ENCODE measurements at regions not wholly inside any gene's neighbourhood (a gene's known extent, or its start where the extent isn't known, plus 50 kb on each side); places are given as distances from the start of the nearest gene placed in this dataset.

- no peaks in the 10 kb centered on the region for H3K36me3 Mint-ChIP-seq (ENCODE audit: insufficient read depth)
- H3K27ac Mint-ChIP-seq: no peak overlapping the region
- H3K27me3 Mint-ChIP-seq: peaks cover 5% of the 10 kb centered on the region
- H3K9me3 Mint-ChIP-seq (ENCODE audit: low read depth): no peaks in the 10 kb centered on the region
- no peak overlapping the region for H3K4me3 Mint-ChIP-seq (ENCODE audit: low read depth)
- H3K4me1 Mint-ChIP-seq (ENCODE audit: low read depth): peaks cover 1% of the 10 kb centered on the region
- no peak for TF ChIP-seq CTCF (IDR thresholded peaks at IDR 0.05; ENCODE audit: unreplicated experiment)
- DNase-seq (ENCODE audit: low spot score, unreplicated experiment): no peak
These were observed 130.6 kb downstream of the URB2 start for GRCh38 chr1:229756666-229757065.

- H3K4me1 Mint-ChIP-seq (ENCODE audit: low read depth): no peaks in the 10 kb centered on the region
- no peak for TF ChIP-seq CTCF (IDR thresholded peaks at IDR 0.05; ENCODE audit: unreplicated experiment)
These were observed 131.2 kb downstream of the URB2 start for GRCh38 chr1:229757226-229757625.

GRCh38 chr1:229758101-229759036 lies 132.3 kb downstream of the URB2 start:
- DNase-seq (ENCODE audit: low spot score, unreplicated experiment): no peak
- no peak overlapping the region for H3K4me3 Mint-ChIP-seq (ENCODE audit: low read depth)
- H3K36me3 Mint-ChIP-seq (ENCODE audit: insufficient read depth): no peaks in the 10 kb centered on the region
- no peak overlapping the region for H3K27ac Mint-ChIP-seq
- H3K4me1 Mint-ChIP-seq (ENCODE audit: low read depth): no peaks in the 10 kb centered on the region
- H3K27me3 Mint-ChIP-seq: peaks cover 5% of the 10 kb centered on the region
- H3K9me3 Mint-ChIP-seq (ENCODE audit: low read depth): no peaks in the 10 kb centered on the region
- TF ChIP-seq CTCF (IDR thresholded peaks at IDR 0.05; ENCODE audit: unreplicated experiment): no peak

More at GRCh38 chr1:229757226-229757625, 131.2 kb downstream of the URB2 start:
- Mint-ChIP-seq H3K27ac (no peak overlapping the region), H3K36me3 (ENCODE audit: insufficient read depth) (no peaks in the 10 kb centered on the region), H3K4me3 (ENCODE audit: low read depth) (no peak overlapping the region), H3K9me3 (ENCODE audit: low read depth) (no peaks in the 10 kb centered on the region), H3K27me3 (peaks cover 5% of the 10 kb centered on the region)
- no peak for DNase-seq (ENCODE audit: low spot score, unreplicated experiment)

- H3K4me1 Mint-ChIP-seq (ENCODE audit: low read depth): no peaks in the 10 kb centered on the region
- no peak overlapping the region for H3K27ac Mint-ChIP-seq
These were observed 133.0 kb downstream of the URB2 start for GRCh38 chr1:229759037-229759435.

GRCh38 chr1:229759586-229759985 lies 133.5 kb downstream of the URB2 start:
- Mint-ChIP-seq H3K36me3 (ENCODE audit: insufficient read depth) (no peaks in the 10 kb centered on the region), H3K9me3 (ENCODE audit: low read depth) (no peaks in the 10 kb centered on the region), H3K27ac (no peak overlapping the region), H3K27me3 (peaks cover 5% of the 10 kb centered on the region), H3K4me3 (ENCODE audit: low read depth) (no peak overlapping the region), H3K4me1 (ENCODE audit: low read depth) (no peaks in the 10 kb centered on the region)
- TF ChIP-seq CTCF (IDR thresholded peaks at IDR 0.05; ENCODE audit: unreplicated experiment): no peak
- DNase-seq (ENCODE audit: low spot score, unreplicated experiment): no peak

More at GRCh38 chr1:229759037-229759435, 133.0 kb downstream of the URB2 start:
- peaks cover 5% of the 10 kb centered on the region for H3K27me3 Mint-ChIP-seq
- H3K36me3 Mint-ChIP-seq (ENCODE audit: insufficient read depth): no peaks in the 10 kb centered on the region
- H3K4me3 Mint-ChIP-seq (ENCODE audit: low read depth): no peak overlapping the region
- no peak for DNase-seq (ENCODE audit: low spot score, unreplicated experiment)
- no peaks in the 10 kb centered on the region for H3K9me3 Mint-ChIP-seq (ENCODE audit: low read depth)
- no peak for TF ChIP-seq CTCF (IDR thresholded peaks at IDR 0.05; ENCODE audit: unreplicated experiment)
